ENCODE measurements at regions not wholly inside any gene's neighbourhood (a gene's known extent, or its start where the extent isn't known, plus 50 kb on each side); places are given as distances from the start of the nearest gene placed in this dataset.
"Not testable (repeated sequence)": the region's sequence is repeated elsewhere in the genome, so short reads cannot be mapped to it uniquely, and the experiment has no call there.

DNA sequence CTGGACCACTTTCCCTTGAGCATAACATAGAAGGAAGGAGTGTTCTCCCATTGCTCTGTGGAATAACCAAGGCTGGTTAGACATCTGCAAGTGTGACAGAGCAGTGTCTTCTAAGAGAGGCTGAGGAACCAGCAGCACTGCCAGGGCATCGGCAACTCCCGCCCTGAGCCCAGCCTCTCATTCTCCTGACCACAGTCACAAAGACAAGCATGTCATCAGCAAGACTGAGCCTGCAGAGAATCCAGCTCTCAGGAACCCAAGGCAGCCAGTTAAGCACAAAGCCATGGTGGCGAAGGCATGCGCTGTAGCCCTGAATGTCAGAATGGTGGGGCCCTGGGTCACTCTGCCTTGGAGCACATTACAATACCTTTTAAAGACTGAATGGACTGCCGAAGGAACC lies 253.9 kb downstream of the AGTPBP1 start:
- DNase-seq, result no peak

DNA sequence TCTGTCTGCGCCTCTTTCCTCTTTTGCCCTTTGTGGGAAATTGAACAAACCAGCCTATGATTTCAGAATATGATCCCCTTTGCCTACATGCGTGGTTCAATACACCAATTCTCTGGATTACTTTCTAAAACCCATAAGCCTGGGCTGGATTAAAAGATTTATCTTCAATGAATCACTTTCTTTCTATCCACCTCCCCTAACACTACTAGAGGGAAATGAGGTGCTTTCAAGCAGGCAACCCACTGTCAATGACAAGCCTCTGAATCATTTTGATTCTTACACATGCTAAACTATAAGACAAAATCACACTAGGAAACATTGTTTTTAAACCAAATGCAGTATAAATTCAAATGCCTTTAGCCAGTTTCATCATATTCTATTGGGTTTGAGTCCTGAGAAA lies 257.5 kb downstream of the AGTPBP1 start:
- DNase-seq, result no peak

DNA sequence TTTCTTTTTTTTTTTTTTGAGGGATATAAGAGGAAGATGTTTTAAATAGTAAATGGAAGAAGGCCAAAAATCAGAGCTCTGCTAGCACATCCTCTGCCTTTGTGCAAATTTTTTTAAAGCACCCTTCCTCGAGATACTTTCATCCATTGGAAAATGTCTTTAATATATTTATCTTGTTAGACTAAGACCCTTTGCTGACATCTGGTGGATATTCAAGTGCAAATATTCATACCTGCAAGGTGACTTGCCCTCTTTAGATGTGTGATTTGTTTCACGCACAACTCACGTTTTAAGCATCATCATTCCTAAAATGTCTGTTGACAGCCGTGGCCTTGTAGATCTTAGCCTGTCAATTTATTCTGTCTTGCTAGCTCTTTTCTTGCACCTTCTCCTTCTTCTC lies 258.5 kb downstream of the AGTPBP1 start:
- no peak for DNase-seq

DNA sequence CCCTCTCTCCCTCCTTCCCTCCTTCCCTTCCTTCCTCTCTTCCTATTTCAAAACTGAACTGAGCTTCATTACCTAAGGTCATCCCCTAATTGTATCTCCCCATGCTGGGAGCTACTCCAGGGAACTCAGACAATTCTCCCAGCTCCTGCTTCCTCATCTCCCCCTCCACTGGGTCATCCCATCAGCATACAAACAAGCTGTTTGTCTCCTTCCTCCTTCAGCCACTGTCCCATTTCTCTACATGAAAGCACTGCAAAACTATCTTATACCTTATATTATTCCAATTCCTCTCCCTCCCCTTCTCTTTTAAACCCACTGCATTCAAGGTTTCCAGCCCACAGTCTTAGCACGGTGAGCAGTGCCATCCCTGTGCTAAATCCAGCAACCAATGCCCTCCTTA lies 262.4 kb downstream of the AGTPBP1 start:
- DNase-seq, result no peak

DNA sequence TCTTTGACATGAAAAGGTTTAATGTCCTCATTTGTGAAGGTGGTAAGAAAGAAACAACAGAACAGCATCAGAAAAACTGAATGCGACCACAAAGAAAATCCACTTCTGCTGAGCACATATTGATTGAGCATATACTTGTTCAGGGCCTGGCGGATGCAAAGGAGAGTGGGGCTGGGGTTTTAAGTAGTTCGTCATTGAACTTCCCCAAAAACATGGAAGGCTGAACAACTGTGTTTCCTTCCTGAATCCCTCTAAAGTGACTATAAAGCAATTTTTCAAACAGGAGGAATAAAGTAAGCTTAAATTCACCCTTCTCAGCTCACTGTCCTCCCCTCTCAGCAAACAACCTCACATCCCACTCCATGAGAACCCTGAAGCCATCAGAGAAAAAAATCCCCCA lies 262.9 kb downstream of the AGTPBP1 start:
- no peak for DNase-seq

DNA sequence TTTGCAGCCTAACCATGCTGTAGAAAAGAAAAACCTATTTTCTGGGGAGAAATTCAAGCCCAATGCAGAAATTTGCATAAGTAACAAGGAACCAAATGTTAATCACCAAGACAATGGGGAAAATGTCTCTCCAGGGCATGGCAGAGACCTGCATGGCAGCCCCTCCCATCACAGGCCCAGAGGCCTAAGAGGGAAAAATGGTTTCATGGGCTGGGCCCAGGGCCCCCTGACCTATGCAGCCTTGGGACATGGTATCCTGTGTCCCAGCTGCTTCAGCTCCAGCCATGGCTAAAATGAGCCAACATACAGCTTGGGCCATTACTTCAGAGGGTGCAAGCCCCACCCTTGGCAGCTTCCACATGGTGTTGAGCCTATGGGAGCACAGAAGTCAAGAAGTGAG lies 266.9 kb downstream of the AGTPBP1 start:
- DNase-seq, result not testable (repeated sequence)

DNA sequence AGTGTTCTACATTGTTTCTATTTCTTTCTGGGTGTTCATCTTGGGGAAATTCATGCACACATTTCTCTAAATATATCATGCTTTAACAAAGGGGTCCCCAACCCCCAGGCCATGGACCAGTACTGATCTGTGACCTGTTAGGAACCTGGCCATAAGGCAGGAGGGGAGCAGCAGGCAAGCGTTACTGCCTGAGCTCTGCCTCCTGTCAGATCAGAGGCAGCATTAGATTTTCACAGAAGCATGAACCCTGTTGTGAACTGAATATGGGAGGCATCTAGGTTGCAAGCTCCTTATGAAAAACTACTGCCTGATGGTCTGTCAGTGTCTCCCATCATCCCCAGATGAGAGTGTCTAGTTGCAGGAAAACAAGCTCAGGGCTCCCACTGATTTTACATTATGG lies 270.0 kb downstream of the AGTPBP1 start:
- no peak for DNase-seq

DNA sequence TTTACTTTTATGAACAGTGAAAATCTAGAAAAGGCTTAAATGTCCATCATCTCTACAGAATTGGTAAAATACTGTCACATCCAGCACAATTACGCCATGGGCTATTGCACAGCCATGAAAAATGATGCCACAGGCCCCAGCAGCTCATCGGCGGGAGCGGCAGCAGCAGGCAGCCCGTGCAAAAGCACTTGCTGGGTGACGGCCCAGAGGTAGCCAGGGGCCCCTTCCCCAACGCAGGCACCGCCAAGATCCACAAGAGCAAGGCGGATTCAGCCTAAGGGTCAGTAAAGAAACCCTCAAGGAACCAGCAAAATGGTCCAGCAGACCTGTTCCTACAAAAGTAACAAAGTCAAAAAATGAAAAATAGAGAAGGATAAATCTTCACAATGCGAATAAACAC lies 272.7 kb downstream of the AGTPBP1 start:
- no peak for DNase-seq

DNA sequence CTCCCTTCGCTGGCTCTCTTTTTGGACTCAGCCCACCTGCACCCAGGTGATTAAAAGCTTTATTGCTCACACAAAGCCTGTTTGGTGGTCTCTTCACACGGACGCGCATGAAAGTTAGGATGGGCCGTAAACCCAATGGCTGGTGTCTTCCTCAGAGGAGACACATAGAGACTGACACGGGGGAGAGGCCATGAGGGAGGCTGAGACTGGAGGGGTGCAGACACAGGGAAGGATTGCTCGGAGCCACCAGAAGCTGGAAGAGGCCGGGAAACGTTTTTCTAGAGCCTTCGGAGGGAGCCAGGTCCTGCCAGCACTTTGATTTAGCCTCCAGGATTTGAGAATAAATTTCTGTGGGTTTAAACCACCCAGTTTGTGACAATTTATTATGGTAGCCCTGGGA lies 274.9 kb downstream of the AGTPBP1 start:
- no peak for DNase-seq

DNA sequence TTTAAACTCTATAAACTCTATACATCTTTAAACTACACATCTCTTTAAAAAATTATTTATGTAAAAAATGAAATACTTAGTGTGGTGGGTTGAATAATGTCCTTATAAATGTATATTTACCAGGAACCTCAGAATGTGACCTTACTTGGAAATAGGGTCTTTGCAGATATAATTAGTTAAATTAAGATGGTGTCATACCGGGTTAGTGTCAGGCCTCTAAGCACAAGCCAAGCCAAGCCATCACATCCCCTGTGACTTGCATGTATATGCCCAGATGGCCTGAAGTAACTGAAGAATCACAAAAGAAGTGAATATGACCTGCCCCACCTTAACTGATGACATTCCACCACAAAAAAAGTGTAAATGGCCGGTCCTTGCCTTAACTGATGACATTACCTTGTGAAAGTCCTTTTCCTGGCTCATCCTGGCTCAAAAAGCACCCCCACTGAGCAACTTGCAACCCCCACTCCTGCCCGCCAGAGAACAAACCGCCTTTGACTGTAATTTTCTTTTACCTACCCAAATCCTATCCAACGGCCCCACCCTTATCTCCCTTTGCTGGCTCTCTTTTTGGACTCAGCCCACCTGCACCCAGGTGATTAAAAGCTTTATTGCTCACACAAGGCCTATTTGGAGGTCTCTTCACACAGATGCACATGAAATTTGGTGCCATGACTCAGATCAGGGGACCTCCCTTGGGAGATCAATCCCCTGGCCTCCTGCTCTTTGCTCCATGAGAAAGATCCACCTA lies 283.5 kb downstream of the AGTPBP1 start:
- not testable (repeated sequence) for DNase-seq

DNA sequence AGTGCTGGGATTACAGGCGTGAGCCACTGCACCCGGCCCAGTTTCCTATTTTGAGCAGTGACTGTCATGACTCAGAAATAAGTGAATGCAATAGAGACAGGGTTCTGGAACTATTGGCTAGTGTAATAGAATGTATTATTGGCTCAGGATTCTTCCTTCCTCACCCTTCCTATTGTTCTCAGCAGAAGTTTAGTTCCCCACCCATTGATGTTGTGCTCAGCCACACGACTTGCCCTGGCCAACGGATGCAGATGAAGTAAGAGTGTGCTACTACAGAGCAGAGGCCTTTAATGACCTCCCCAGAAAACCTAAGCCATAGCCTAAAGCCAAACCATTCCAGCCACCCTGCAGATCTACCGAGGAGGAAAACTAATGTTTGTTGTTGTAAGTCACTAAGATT lies 287.9 kb downstream of the AGTPBP1 start:
- no peak for DNase-seq

DNA sequence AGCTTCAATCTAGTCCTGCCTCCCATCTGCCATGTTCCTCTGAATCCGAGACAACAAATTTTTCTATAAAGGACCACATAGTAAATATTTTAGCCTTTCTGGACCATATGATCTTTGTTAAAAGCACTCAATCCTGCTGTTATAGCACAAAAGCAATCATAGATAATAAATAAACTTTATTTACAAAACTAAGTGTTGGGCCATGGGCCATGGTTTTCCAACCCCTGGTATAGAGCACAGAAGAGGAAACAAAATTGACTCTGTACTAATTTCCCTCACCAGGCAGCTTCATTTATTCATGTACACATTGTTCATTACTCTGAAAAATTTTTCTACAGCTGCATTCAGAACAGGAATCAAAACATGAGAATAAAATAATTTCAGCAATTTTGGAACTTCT lies 288.9 kb downstream of the AGTPBP1 start:
- no peak for DNase-seq

DNA sequence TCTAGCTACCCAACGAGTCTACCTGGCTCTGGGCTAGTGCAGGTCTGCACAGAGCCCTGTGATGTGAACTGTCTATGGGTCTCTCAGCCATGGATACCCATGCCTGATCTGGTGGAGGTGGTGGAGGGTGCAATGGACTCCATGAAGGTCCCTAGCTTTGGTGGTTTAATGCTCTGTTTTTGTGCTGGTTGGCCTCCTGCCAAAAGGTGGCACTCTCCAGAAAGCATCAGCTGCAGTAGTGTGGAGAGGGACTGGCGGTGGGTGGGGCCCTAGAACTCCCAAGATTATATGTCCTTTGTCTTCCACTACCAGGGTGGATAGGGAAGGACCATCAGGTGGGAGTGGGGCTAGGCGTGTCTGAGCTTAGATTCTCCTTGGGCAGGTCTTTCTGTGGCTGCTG lies 290.1 kb downstream of the AGTPBP1 start:
- DNase-seq, result no peak

DNA sequence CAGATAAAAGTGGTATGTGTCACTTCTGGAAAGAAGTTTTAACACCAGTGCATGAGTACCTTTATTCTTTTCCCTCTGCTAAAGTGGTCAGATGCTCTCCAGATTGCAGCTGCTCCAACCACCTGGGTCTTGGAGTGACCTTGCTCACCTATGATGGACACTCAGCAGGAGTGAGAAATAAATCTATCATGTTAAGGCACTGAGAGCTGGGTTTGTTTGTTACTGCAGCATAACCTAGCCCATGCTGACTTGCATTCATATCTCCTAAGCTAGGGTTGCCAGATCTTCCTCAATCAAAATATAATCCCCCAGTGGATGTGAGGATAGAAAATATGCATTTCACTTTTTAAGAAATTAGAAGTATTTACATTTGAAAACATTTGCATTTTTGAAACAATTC lies 295.9 kb downstream of the AGTPBP1 start:
- DNase-seq, result no peak

DNA sequence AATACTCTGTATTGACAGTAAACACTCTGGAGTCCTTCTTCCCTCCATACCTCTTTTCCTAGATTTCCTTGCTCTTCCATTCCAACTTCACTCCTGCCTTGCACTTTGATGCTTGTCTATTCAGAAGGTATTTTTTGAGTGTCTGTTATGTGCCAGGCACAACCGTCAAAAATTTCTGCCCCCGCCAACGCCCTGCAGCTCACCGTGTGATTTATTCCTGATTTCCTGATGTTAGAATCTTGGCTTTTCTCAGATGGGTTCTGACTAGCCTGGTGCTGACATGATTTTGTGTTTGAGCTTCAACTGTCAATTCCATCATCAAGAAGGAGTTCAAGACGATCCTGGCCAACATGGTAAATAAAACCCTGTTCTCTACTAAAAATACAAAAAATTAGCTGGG lies 297.5 kb downstream of the AGTPBP1 start:
- no peak for DNase-seq

DNA sequence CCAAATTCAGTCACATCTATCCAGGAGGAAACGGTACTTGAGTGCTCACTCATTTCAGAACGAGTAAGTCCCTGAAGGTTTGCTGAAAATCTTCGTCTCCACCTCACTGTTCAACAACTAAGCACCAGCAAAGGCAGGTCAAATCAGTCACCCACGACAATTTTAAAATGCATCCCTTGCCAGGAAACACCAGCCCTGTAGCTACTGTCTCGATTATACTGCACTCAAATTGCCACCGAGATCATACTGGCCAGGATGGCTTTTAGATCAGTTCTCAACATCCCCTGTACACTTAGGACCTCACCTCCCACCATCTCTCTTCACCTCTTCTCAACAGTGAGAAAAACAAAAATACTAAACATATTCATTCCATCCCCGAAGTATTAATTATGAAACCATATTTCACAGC lies 298.6 kb downstream of the AGTPBP1 start:
- no peak for DNase-seq

DNA sequence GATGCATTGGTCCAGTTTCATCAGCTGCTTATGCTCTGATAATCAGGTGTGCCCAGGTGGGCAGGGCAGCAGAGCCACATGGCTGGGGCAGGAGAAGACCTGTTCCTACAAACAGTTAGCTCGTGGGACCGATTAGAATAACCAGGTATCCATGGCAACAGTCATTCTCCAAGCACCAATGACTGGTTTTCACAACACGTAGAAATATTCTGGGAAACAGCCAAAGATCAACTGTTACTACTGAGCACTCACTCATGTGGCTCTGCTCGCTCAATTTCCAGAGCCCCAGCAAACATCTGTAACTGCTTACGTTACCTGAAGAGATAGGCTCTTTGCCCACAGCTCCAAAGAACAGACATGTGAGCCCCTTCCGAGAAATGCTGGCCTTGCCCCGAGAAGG lies 302.0 kb downstream of the AGTPBP1 start:
- no peak for DNase-seq

DNA sequence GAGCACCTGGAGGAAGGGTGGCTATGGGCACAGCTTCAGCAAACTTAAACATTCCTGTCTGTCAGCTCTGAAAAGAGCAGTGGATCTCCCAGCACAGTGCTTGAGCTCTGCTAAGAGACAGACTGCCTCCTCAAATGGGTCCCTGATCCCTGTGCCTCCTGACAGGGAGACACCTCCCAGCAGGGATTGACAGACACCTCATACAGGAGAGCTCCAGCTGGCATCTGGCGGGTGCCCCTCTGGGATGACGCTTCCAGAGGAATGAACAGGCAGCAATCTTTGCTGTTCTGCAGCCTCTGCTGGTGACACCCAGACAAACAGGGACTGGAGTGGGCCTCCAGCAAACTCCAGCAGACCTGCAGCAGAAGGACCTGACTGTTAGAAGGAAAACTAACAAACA lies 307.8 kb downstream of the AGTPBP1 start:
- not testable (repeated sequence) for DNase-seq

DNA sequence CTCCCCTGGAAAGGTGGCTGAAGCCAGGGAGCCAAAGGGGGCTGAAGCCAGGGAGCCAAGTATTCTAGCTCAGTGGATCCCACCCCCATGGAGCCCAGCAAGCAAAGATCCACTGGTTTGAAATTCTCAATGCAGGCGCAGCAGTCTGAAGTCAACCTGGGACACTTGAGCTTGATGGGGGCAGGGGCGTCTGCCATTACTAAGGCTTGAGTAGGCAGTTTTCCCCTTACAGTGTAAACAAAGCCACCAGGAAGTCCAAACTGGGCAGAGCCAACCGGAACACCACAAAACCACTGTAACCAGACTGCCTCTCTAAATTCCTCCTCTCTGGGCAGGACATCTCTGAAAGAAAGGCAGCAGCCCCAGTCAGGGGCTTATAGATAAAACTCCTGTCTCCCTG lies 308.2 kb downstream of the AGTPBP1 start:
- not testable (repeated sequence) for DNase-seq

DNA sequence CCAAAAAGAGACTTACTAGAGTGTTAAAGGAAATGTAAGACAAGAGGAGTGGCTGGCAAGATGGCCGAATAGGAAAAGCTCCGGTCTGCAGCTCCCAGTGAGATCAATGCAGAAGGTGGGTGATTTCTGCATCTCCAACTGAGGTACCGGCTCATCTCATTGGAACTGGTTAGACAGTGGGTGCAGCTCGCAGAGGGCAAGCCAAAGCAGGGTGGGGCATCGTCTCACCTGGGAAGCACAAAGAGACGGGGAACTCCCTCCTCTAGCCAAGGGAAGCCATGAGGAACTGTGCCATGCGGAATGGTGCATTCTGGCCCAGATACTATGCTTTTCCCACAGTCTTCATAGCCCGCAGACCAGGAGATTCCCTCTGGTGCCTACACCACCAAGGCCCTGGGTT lies 308.7 kb downstream of the AGTPBP1 start:
- no peak for DNase-seq

DNA sequence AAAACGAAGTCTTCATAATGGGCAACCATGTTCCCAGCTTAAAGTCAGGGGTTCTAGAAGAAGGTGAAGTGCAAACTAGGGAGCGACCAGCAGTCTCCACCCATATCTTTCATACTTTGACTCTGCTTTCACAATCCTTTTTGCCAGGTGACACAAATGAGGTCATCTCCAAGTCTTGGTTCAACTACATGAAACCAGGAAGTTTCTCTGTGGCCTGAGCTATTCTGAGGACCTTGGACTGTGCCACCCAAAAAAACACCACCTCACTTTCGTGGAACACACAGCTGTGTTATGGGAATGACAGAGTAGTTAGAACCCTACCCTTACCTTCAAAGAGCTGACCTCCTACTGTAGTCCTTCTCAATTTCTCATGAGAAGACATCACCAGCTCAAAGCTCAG lies 309.2 kb downstream of the AGTPBP1 start:
- no peak for DNase-seq

DNA sequence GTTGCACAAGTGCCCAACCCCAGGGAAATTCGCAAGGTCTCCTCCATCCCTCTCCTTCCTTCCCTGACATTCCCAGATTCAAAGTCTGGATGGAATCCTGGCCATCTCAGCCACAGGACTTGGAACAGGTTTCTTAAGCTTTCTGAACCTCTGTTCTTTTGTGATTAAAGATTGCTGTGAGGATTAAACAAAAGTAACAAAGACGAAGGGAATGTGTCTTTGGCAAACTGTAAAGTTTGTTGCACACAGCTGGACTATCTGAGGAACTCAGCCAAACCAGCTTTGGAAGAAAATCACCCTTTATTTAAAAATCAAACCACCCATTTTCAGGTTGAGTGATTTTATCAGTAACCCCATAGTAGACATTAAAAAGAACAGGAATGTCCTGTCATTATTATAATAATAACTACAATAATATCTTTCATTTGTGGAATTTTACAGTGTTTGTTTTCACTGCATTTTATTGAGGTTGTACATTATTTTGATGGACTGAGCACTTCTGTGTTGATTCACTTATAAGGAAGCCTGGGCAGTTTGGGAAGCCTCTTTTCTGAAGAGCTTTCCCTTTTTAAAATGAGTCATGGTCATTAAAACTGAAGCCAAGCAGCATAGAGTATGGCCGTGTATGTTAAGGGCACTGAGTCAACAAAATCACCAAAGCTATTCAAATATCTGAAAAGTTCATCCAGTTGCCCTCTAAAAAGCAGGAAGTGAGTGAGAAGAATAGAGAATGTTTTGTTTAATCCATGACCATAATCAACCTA lies 310.2 kb downstream of the AGTPBP1 start:
- no peak for DNase-seq

DNA sequence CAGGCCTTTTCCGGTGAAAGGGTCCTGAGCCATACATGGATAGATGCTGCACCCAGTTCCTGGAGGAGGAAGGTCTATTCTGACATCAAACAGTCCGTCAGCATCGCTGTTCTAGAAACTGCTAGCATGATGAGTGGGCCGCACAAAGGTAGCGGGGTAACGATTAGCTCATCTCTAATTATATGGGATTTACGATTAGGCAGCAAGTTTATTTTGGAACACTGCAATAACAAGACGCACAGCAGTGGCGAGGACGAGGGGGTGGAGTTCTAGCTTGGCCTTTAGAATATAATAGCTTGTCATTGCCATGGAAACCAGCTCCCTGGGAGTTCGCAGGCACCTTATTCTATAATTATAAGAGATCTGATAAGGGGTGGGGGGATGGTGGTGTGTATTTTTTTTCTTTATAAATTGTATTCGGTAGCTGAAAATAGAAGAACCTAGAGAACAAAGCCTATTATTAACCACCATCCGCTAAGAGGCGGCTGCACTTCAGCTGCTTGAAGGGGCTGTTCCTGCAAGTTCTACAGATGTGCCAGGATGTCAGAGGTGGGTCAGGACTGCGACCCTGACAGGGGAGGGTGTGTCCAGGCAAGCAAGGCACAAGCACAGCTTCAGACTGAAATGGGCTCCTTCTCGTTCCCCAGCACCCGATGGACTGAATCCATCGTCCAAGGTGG lies 311.0 kb downstream of the AGTPBP1 start:
- DNase-seq, result no peak

DNA sequence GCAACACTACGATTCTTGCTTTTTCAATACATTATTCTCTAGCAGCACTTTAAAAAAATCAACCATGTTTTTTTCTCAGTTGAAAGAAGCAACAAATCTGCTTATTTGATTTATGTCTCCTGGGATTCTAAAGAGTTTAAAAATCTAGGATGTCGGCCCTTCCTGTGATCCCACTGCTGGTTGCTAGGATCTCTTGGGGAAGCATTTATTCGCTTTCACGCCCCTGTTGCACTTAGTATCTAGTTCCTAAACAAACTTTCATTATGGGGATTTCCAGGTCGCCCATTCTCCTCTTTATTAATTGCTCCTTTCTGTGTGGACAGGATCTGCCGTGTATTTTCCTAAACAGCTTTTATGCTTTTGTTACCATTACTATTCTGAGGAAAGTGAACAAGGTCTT lies 313.5 kb downstream of the AGTPBP1 start:
- no peak for DNase-seq

Data from inflammatory macrophage treated with lipopolysaccharide for 1 hour (primary cell).